GM12878 (cell line): ENCODE measurements at regions not wholly inside any gene's neighbourhood (a gene's known extent, or its start where the extent isn't known, plus 50 kb on each side); places are given as distances from the start of the nearest gene placed in this dataset.

Source experiments
- EP300 ChIP-seq, 2 experiments: fragments of 150-350 bp in 1 of 2; IDR thresholded peaks; 2 replicates each; pipeline ENCODE4 v1.6.1; 2011 to 2012; ENCODE audit warnings: low read depth in 2 of 2, low read length in 2 of 2, borderline replicate concordance in 1 of 2, improper control_type of control experiment in 1 of 2, inconsistent platforms in 1 of 2; ENCODE audit not compliant: control insufficient read depth in 1 of 2
- HDGF ChIP-seq: fragments of 450-650 bp; IDR thresholded peaks from 2 replicates; pipeline ENCODE4 v1.6.1; 2016; ENCODE audit warnings: antibody characterized with exemption
- POLR2A ChIP-seq: IDR thresholded peaks from 2 replicates; pipeline ENCODE4 v1.6.1; 2011; ENCODE audit warnings: low read depth, mild to moderate bottlenecking, low read length
- POLR2AphosphoS5 ChIP-seq: IDR thresholded peaks from 2 replicates; pipeline ENCODE4 v1.6.1; 2011; ENCODE audit warnings: mild to moderate bottlenecking, low read length, inconsistent platforms
- TF ChIP-seq, protein P1 (sequence below): IDR thresholded peaks from 2 replicates; pipeline ENCODE4 v1.6.1; 2012; ENCODE audit warnings: low read depth, low read length, improper control_type of control experiment
- TF ChIP-seq, protein P2 (sequence below), 3 experiments: IDR thresholded peaks in 2 of 3; conservative IDR thresholded peaks in 1 of 3; 2 replicates each; pipeline ENCODE4 v1.5.1; 2011; ENCODE audit warnings: low read depth in 3 of 3, low read length in 3 of 3, mild to moderate bottlenecking in 3 of 3, control low read depth in 2 of 3, moderate library complexity in 2 of 3, inconsistent platforms in 1 of 3, mixed read lengths in 1 of 3; ENCODE audit not compliant: control insufficient read depth in 2 of 3, insufficient read depth in 1 of 3; ENCODE audit errors: extremely low read depth in 1 of 3

DNA sequence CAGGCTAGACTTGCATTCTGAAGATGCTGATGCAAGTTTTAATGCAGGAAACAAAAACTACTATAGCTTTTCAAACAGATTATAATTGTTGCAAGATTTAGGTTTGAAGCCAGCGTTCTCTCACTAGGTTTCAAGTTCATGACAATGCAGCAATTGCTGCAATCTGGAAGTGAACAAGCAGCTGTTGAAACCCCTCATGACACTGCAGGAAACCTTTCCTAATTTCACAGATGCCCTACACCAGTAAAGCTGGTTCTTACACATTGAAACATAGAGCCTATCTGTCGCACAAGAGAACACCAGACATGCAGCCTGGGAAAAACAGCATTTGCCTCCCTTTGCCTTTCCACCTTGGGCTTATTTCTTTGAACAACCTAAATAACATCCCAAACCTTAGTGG, 1737.2 kb upstream of the MIR17HG start:
- TF ChIP-seq, protein P1, sequence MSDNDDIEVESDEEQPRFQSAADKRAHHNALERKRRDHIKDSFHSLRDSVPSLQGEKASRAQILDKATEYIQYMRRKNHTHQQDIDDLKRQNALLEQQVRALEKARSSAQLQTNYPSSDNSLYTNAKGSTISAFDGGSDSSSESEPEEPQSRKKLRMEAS, result no peak
- TF ChIP-seq POLR2AphosphoS5, result no peak
- TF ChIP-seq EP300 (IDR thresholded peaks at IDR 0.05; ENCODE audit: borderline replicate concordance in 1 of 2, control insufficient read depth in 1 of 2, low read depth in 2 of 2, low read length in 2 of 2), result no peak
- TF ChIP-seq, protein P2, sequence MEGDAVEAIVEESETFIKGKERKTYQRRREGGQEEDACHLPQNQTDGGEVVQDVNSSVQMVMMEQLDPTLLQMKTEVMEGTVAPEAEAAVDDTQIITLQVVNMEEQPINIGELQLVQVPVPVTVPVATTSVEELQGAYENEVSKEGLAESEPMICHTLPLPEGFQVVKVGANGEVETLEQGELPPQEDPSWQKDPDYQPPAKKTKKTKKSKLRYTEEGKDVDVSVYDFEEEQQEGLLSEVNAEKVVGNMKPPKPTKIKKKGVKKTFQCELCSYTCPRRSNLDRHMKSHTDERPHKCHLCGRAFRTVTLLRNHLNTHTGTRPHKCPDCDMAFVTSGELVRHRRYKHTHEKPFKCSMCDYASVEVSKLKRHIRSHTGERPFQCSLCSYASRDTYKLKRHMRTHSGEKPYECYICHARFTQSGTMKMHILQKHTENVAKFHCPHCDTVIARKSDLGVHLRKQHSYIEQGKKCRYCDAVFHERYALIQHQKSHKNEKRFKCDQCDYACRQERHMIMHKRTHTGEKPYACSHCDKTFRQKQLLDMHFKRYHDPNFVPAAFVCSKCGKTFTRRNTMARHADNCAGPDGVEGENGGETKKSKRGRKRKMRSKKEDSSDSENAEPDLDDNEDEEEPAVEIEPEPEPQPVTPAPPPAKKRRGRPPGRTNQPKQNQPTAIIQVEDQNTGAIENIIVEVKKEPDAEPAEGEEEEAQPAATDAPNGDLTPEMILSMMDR (IDR thresholded peaks at IDR 0.05 in 2 of 3, conservative IDR thresholded peaks at IDR 0.05 in 1 of 3; ENCODE audit: control insufficient read depth in 2 of 3, extremely low read depth in 1 of 3, insufficient read depth in 1 of 3, low read depth in 3 of 3, low read length in 3 of 3), result no peak
- no peak for TF ChIP-seq HDGF
- no peak for TF ChIP-seq POLR2A
